SK-MEL-5 (cell line): ENCODE measurements at regions not wholly inside any gene's neighbourhood (a gene's known extent, or its start where the extent isn't known, plus 50 kb on each side); places are given as distances from the start of the nearest gene placed in this dataset.
"Not testable (repeated sequence)": the region's sequence is repeated elsewhere in the genome, so short reads cannot be mapped to it uniquely, and the experiment has no call there.

Source experiments
- DNase-seq: peaks from one replicate; pipeline ENCODE4 v3.0.0-alpha.2; 2016; ENCODE audit warnings: low read depth, low spot score
- in situ Hi-C: cut with HindIII; loops from 2 replicates; pipeline ENCODE4 v1.10.0; 2016; ENCODE audit warnings: low sequenced_read_pairs, high pct_unique_total_duplicates, low pct_unique_long_range_greater_than_20kb

DNA sequence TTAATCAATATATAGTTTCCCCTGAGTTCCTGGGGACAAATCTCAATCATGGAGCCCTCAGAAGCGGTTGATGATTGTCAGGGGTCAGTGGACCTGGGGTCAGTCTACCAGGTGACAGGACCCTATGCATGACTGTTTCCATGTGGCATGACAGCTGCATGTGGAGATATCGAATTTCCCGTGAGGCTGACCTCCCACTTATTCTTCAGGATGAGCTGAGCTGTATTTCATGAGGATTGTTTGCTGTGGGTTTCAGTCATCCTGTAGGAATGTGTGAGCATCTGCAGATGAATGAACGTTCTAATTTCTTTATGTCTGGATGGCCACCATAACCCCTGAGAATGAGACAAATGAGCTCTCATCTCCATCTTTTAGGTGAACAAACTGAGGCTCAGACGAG, 93.0 kb upstream of the HES1 start:
- in situ Hi-C loops = no loop called here
- no peak for DNase-seq

DNA sequence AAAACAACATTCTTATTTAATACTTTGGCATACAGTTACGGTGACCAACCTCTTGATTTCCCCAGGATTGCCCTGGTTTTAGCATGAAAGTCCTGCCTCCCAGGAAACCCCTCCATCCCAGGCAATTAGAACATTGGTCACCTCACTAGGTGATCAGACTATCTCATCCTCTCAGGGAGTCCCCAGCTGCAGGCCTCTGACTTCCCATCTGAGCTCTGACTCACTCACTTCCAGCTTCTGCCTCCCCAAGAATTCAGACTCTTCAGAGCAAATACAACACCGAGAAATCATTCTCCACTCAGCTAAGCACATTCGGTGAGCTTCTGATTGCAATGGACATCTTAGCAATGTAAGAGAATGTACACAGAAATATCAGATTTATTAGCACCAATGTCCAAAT, 92.4 kb upstream of the HES1 start:
- no peak for DNase-seq
- in situ Hi-C loops = no loop called here

DNA sequence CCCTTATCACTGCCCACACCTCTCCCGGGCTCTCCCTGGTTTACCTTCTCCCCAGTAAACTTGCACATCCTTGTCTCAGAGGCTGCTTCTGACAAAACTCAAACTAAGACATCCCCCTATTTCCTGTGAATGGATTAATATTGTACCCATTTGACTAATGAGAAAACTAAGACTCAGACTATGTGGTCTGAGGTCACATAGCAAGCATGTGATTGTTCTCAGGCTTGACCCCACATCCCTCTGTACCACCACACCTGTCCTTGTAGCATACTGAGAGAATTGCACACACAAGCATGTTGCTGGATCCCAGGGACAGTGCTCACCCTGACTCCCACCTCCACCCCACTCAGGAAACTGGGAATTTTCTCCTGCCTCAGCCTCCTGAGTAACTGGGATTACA, 90.7 kb upstream of the HES1 start:
- DNase-seq = no peak
- in situ Hi-C loops = no loop called here

DNA sequence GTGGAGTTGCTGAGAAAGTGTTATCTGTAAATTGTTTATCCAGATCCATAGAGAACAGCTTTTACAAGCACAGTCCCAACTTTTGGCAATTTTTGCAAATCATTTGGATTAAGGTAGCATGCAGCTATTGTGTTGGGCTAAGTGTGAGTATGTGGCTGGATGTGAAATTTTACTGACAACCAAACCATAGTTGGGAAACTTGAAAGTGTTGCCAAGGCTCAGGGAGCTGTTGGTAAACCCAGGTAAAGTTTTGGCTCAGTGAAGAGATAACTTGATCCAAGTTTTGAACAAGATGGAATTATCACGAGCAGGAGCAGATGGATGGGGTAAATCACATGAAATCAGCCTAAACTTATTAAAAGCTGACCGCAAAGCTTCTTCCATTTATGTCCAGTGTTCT, 90.0 kb upstream of the HES1 start:
- in situ Hi-C loops = no loop called here
- no peak for DNase-seq

DNA sequence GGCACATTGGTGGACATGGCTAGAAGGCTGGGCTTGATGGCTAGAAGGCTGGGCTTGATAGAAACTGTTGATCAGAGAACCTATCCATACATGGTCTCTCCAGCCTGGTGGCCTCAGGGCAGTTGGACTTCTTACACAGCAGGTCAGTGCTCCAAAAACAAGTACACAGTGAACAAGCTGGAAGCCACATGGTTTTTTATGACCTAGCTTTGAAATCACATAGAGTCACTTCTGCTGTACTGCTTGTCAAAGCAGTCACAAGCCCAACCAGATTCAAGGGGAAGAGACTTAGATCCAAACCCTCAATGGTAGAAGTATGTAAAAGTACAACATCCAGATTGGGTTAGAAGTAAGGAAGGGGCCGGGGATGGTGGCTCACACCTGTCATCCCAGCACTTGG, 89.4 kb upstream of the HES1 start:
- no peak for DNase-seq
- in situ Hi-C loops = no loop called here

GRCh38 chr3:194046995-194047645, 88.8 kb upstream of the HES1 start:
- no peak for DNase-seq
- in situ Hi-C loops = no loop called here

DNA sequence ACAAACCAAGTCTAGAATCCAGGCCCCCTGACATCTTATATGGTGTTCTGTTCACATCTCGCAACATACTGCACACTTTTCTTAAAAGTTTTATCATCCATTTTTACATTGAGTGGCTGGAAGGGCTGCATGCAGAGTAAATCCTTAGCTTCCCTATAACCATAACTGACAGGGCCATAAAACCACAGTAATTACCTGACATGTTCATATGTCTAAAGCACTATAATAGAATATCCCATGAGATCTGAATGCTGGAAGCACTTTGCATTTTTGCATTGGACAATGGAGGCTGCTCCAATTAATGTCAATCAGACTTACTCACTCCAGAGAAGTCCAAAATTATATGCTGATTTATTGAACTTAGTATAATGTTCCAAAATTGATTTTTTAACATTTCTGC, 86.6 kb upstream of the HES1 start:
- DNase-seq = no peak
- in situ Hi-C loops = no loop called here

GRCh38 chr3:194050782-194051320, 85.1 kb upstream of the HES1 start:
- in situ Hi-C loops = no loop called here
- DNase-seq = no peak

GRCh38 chr3:194051366-194052149, 84.4 kb upstream of the HES1 start:
- in situ Hi-C loops = no loop called here
- DNase-seq = no peak

DNA sequence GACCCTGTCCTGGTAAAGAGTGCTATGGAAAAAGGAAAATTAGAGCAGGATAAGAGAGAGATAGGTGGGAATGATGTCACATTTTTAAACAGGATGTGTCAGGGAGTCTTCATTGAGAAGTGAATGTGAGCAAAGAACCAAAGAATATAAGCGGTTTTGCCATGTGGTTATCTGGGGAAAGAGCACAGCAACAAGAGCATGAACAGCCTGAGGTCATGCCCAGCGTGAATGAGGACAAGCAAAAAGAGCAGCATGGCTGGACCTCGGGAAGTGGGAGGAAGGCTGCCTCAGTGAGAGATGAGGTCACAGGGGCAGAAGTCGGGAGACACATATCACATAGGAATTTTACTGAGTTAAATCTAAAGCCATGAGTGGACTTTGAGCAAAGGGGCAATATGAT, 82.8 kb upstream of the HES1 start:
- no peak for DNase-seq
- in situ Hi-C loops = no loop called here

DNA sequence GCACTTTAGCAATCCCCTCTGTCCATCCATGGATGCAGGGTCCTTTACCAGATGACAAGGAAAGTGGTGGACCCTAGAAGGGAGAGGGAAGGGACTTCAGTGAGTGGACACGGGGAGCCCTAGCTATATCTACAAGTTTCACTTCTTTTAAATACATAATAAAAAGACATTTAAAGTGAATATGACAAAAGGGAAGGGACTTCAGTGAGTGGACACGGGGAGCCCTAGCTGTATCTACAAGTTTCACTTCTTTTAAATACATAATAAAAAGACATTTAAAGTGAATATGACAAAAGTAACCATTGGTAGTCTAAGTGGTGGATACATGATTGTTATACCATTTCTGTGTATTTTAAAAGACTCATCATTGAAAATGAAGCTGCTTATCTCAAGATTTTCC, 81.9 kb upstream of the HES1 start:
- no peak for DNase-seq
- in situ Hi-C loops = no loop called here

DNA sequence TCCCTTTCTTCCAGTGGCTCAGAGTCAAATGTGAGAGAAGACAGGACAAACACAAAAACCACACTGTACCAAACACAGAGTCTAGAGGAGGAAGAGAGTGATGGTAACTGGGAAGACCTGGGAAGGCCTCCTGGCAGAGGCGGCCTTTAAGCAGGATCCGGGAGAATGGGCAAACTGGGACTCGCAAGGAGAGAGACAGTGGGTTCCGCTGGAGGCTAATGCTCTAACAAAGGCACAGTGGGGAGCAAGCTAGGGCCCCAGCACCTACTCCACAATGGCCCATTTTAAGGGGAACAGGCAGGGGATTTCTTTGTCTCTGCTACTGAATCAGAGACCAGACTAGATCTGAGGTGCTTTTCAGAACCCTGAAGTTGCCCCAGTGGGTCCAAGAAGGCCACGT, 81.4 kb upstream of the HES1 start:
- in situ Hi-C loops = no loop called here
- DNase-seq = no peak

DNA sequence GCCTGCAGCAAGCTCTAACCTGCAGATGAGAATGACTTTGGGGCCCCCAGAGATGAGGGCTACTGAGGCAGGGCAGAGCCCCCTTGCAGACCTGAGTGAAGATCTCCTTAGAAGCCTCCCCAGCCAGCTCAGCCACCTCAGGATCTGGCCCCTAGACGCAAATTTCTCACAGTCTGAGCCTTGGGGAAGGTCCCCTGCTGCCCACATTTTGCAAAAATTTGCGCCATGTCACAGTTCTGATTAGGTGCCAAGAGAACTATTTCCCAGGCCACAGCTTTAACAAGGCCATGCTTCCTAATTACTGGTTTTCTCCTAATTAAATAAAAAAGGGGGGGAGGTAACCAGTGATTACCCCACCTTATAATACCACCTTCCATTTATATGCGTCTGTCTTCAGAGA, 81.0 kb upstream of the HES1 start:
- in situ Hi-C loops = no loop called here
- no peak for DNase-seq

DNA sequence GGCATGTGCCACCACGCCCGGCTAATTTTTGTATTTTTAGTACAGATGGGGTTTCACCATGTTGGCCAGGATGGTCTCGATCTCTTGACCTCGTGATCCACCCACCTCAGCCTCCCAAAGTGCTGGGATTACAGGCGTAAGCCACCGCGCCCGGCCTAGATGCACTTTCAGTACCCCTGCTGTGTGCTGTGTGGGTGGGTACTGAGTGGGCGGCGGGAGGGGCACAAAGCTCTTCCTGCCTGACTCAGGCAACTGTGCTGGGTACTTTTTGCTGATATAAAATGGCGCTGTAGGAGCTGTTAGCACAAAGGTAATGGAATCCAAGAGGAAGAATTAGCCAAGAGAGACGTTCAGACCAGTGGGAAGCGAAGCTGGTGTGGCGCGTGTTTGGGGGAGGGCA, 79.6 kb upstream of the HES1 start:
- in situ Hi-C loops, DNase-seq: not testable (repeated sequence)

DNA sequence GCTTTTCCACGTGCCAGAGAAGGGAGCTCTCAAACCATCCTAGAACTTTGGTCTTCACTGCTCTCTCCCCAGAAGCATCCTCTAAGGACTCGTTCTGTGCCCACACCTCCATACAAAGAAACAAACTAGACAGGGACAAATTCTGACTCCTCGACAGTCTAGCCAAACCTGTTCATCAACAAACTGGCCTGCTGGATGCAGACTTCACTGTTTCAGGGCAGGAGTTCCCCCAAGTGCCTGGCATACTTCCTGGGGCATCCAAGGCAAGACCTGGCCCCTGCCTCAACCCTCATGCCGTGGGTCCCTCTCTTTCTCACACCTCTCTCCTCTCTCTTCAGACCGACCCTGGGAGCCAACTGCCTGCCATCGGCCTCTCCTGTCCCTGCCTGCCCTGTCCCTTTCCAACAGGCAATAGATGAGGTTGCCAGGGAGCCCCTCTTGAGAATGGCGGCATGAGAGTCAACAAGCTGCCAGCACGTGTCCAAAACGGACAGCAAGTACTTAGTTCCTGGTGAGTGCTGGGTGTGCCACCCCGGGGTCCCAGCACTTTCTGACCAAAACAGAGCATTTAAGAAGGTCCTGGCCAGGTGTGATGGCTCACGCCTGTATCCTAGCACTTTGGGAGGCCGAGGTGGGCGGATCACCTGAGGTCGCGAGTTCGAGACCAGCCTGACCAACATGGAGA, 79.1 kb upstream of the HES1 start:
- in situ Hi-C loops = no loop called here

GRCh38 chr3:194057570-194058188, 78.3 kb upstream of the HES1 start:
- no peak for DNase-seq
- in situ Hi-C loops = no loop called here

More for the DNA sequence above, 79.1 kb upstream of the HES1 start:
- DNase-seq = no peak

- no peak for DNase-seq
- in situ Hi-C loops = no loop called here
Measured at GRCh38 chr3:194058189-194058571, 77.8 kb upstream of the HES1 start.

- DNase-seq = no peak
- in situ Hi-C loops = no loop called here
Measured at GRCh38 chr3:194058753-194059152, 77.2 kb upstream of the HES1 start.
